Stimulated activated CD8-positive, alpha-beta memory T cell treated with anti-CD3 and anti-CD28 coated beads, Interleukin-15, amount 100 ng/mL, for 4 hours (primary cell): ENCODE measurements at regions not wholly inside any gene's neighbourhood (a gene's known extent, or its start where the extent isn't known, plus 50 kb on each side); places are given as distances from the start of the nearest gene placed in this dataset.
"Not testable (repeated sequence)": the region's sequence is repeated elsewhere in the genome, so short reads cannot be mapped to it uniquely, and the experiment has no call there.

Experiments
- DNase-seq, 2 donors: peaks; one replicate each; pipeline ENCODE4 v3.0.0-alpha.2; 2020; ENCODE audit warnings: low read depth in 2 of 2

DNA sequence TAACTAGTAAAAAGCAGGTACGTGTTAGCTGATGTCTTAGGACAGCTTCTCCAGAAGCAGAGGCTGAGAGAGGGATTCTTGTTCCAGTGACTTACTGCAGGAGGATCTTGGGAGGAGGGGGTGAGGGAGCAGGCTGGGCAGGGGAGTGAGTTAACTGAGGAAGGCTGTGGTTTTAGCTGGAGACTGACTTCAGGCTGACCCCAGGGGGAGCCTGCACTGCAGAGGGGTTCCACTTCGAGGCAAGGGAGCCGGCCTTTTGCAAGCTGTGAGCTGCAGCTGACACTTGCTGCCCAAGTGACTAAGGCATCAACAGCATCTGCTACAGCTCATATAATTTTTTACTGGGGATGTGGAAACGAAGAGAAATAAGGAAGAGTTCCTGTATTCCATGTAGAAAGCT is 50.4 kb upstream of the SOD1 start:
- no peak for DNase-seq

GRCh38 chr21:31607791-31608190 is 51.7 kb upstream of the SOD1 start:
- DNase-seq: no peak

GRCh38 chr21:31606081-31606874 is 53.2 kb upstream of the SOD1 start:
- DNase-seq: no peak

GRCh38 chr21:31604591-31605190 is 54.8 kb upstream of the SOD1 start:
- DNase-seq: peak; percentile 13 to 47

GRCh38 chr21:31599563-31599962 is 59.9 kb upstream of the SOD1 start:
- DNase-seq: no peak

GRCh38 chr21:31599013-31599412 is 60.5 kb upstream of the SOD1 start:
- DNase-seq: no peak

GRCh38 chr21:31597683-31598082 is 61.8 kb upstream of the SOD1 start:
- DNase-seq: no peak

- DNase-seq: no peak
Observed at GRCh38 chr21:31596055-31596454, 63.4 kb upstream of the SOD1 start.

GRCh38 chr21:31594726-31595125 is 64.8 kb upstream of the SOD1 start:
- no peak for DNase-seq

GRCh38 chr21:31594279-31594678 is 65.2 kb upstream of the SOD1 start:
- DNase-seq: no peak

- no peak for DNase-seq
Observed at GRCh38 chr21:31592963-31593560, 66.4 kb upstream of the SOD1 start.

DNA sequence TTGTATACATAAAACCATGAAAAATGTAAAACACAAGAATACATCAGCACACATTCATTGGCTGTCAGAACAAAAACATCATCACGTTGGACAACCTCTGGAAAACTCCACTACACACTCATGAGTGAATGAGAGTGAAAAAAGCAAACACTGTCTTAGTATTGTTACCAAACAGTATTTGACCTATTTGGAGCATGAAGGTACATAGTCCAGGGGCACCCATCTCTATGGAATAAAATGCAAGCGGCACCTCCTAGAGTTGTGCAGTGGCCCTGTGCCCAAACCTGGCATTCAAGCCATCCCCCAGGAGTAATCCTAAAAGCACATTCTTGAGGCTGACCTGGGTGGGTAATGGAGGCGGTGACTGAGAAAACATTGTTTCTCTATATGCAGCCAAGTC is 67.0 kb upstream of the SOD1 start:
- no peak for DNase-seq

DNA sequence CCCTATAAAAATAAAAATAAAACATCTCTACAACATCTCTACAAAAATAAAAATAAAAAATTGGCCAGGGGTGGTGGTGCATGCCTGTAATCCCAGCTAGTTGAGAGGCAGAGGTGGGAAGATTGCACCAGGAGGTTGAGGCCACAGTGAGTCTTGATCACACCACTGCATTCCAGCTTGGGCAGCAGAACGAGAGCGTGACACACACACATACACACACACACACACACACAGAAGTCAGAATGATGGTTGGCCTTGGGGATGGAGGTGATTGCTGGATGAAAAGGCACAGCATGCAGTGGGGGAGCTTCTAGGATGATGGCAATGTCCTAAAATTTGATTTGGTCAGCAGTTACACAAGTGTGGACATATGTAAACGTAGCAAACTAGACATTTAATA is 69.7 kb upstream of the SOD1 start:
- DNase-seq: no peak

- DNase-seq: no peak
Observed at GRCh38 chr21:31586118-31586517, 73.4 kb upstream of the SOD1 start.

- DNase-seq: not testable (repeated sequence)
Observed at GRCh38 chr21:31583937-31584336, 75.6 kb upstream of the SOD1 start.

DNA sequence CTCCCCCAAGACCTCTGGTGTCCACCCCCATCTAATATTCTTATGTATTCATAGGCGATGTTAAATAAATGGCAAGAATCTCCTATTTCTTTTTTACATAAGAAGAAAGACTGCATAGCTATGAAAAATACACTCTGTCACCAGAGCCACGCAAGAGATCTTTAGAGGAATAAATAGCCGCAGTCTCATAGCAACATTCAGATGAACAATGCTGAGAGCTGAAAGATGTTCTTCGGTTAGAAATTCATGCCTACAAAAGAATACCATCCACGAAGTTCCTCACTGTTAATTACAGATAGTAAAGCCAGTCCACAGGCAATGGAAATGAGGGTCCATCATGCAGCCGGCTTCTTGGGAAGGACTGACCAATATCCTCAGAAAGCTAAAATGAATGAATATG is 76.0 kb upstream of the SOD1 start:
- DNase-seq: no peak

DNA sequence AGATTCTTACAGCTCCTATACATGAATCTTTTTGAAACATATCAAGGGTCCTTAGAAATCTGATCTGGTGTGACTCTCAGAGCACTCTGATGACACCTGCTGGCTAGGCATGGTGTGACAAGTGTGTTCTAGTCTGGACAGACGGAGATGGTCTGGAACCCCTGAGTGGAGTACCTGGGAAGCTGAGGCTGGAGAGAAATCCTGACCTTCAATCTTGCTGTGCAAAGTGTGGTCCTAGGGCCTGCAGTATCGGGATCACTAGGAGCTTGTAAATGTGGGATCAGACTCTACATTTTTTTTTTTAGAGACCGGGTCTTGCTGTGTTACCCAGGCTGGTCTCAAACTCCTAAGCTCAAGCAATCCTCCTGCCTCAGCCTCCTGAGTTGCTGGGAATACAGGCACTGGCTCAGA is 78.6 kb upstream of the SOD1 start:
- peak; percentile 29 to 55 for DNase-seq

- no peak for DNase-seq
Observed at GRCh38 chr21:31577271-31577670, 82.2 kb upstream of the SOD1 start.

GRCh38 chr21:31576428-31576827 is 83.1 kb upstream of the SOD1 start:
- no peak for DNase-seq

- DNase-seq: no peak
Observed at GRCh38 chr21:31573217-31573616, 86.3 kb upstream of the SOD1 start.

GRCh38 chr21:31571879-31572278 is 87.6 kb upstream of the SOD1 start:
- no peak for DNase-seq

DNA sequence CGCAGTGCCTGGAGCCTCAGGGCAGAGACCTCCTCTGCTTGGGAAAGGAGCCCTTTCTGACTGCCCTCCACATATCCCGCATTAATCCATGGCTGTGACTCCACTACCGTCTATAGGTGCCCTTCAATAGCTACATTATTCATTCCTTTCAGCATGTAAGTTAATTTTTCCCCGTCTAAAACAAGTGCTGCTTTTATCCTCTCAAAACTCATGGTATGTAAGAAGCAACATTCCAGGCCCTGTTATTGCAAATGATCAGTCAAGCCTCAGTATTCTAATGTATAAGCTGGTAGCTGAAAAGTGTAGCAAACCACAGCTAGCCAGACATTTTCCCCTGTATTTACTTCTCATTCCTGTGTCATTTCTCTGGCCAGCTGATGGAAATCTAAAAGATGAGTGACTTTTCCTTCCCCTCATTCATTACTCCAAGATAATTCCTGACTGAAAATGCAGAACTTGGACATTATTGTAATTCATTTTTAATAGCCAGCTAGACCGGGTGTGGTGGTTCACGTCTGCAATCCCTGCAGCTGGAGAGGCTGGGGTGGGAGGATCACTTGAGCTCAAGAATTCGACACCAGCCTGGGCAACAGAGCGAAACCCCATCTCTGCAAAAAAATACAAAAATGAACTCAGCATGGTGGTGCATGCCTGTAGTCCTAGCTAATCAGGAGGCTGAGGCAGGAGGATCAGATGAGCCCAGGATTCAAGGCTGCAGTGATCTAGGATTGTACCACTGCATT is 88.5 kb upstream of the SOD1 start:
- DNase-seq: no peak

DNA sequence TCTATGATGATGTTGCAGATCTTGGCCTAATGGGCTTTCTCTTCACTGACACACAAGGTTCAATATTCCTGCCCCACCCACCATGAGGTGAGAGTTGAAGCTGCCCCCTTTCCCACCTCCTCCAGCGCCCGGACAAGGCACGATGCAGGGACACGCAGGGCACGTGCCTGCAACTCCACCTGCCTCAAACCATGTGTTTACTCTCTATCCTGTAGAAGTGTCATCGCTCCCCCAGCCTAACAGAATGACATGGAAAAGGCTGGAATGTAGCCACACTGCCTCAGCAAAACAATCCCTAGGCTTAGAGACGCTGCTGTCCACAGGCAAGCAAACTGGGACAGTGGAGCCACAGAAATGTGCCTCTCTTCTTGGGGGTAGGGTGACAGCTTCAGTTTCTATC is 92.9 kb upstream of the SOD1 start:
- DNase-seq: no peak
